ENCODE measurements at regions not wholly inside any gene's neighbourhood (a gene's known extent, or its start where the extent isn't known, plus 50 kb on each side); places are given as distances from the start of the nearest gene placed in this dataset.
"Not testable (repeated sequence)": the region's sequence is repeated elsewhere in the genome, so short reads cannot be mapped to it uniquely, and the experiment has no call there.

- no peak for DNase-seq
Observed at GRCh38 chr9:13939701-13940490, 374.0 kb downstream of the NFIB start.

GRCh38 chr9:13939134-13939533, 374.8 kb downstream of the NFIB start:
- DNase-seq: no peak

- DNase-seq: no peak
Observed at GRCh38 chr9:13934416-13934815, 379.5 kb downstream of the NFIB start.

- no peak for DNase-seq
Observed at GRCh38 chr9:13933268-13933656, 380.7 kb downstream of the NFIB start.

DNA sequence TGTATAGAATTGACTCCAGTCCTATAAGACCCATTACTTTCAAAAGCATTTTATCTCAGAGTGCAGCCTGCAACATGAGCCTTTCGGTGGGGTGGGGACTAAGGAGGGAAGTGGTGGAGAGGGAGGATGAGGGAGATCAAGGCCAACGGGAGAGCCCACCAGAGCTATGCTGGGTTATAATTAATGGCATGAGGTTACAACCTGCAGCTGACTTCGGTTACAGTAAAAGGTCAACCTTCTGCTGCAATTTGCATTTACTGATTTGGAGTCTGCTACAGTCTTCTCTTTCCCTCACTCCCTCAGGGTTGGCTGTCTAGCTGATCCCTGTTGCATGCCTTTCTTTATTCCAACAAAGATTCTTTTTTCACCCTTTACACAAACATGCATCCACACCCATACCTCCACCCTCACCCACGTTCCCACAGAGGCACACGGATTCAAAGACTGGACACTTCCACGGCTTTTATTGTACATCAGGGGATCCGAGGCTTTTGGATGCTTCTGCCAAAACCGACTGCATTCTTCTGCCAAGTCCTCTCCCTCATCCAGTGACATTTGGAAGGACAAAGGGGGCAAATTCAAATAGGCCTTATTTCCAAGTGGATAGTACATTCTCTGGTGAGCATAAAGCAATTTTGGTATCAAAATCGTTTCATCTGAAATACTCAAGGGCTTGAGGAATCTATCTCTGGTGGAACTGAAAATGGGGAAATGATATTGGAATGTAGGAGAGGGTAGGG, 381.2 kb downstream of the NFIB start:
- DNase-seq: no peak

- DNase-seq: no peak
Observed at GRCh38 chr9:13929013-13929412, 384.9 kb downstream of the NFIB start.

DNA sequence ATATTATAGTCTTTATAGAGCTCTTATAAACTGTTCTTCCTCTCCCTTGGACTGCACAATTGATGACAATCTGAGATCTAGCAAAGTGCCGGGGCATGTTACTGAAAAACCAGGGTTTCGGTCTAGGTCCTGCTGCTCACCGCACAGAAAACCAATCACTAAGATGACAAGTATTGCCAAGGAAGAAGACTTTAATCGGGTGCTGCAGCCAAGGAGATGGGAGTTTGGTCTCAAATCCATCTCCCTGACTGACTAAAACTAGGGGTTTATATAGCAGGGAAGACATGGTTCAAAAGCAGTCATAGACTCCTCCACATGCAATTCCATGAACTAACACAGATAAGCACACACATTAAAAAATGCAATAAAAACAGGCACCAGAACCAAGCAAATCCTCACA, 390.6 kb downstream of the NFIB start:
- no peak for DNase-seq

- DNase-seq: no peak
Observed at GRCh38 chr9:13920557-13920956, 393.4 kb downstream of the NFIB start.

- DNase-seq: no peak
Observed at GRCh38 chr9:13919401-13919800, 394.5 kb downstream of the NFIB start.

DNA sequence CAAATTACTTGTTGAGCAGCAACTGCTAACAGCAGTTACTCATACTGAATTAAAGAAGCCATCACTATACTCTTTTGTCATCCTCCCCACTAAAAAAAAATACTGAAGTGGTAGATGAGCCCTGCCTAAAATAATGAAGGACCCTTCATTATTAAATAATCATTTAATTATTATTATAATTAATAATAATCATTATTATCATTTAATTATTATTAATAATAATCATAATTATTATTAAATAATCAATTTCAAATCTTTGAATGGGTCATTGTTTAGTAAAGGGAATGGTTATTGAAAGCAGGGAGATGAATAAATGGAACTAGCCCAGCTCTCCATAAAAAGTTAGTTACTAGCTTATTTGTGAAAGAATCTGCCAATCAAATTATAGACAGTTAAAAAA, 396.4 kb downstream of the NFIB start:
- DNase-seq: no peak

- DNase-seq: no peak
Observed at GRCh38 chr9:13915591-13916301, 398.2 kb downstream of the NFIB start.

GRCh38 chr9:13915131-13915530, 398.8 kb downstream of the NFIB start:
- no peak for DNase-seq

DNA sequence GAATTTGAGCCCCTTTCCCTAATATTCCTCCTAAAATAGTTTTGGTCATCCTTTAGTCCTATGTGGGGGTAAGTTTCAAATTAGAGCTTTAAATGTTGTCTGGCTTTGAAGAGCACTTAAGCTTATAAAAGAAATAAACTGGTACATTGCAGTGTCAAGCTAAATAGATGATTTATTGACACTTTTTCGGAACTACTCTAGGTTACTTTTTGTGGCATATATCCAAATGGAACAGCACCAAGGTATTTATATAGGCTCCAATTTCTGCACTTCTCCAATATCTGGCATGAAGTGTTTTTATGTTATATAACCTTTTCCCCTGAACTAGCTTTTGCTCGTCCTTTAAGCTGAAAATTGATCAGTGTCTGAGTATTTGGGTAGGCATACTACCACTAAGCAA, 402.5 kb downstream of the NFIB start:
- DNase-seq: no peak

- not testable (repeated sequence) for DNase-seq
Observed at GRCh38 chr9:13907842-13908241, 406.1 kb downstream of the NFIB start.

DNA sequence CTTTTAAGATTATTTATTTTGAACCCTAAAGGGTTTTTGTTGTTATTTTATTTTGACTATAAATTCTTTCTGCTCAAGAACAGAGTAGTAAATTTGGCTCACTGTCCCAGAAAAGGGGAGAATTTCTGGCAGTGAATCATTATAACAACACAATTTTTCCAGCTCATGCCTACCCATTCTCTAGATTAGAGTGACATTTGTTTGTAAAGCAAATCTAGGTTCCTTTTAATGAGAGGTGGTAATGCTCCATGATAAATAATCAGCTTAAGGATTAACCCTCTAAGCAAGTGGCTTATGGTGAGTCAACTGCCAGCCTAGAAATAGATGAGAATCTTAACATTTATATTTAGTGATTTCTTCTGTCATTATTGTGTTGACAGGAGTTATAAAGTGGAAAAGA, 409.2 kb downstream of the NFIB start:
- DNase-seq: no peak

DNA sequence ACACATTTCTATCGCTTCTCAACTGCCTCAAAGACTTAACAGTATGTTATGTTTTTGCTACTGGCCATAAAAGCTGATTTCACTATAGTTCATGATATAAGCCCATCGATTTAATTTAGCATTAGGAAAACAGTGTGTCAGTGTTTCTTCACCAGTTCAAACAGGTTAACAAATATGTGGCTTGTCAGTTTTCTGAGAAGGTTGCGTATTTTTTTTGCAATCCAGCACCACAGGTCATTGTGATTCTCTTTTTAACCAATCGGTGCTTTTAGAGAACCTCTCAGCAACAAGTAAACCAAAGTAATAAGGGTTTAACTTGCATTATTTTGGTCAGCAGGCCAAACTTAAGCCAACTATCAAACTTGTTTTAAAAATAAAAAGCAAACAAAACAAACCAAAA, 409.6 kb downstream of the NFIB start:
- DNase-seq: no peak

DNA sequence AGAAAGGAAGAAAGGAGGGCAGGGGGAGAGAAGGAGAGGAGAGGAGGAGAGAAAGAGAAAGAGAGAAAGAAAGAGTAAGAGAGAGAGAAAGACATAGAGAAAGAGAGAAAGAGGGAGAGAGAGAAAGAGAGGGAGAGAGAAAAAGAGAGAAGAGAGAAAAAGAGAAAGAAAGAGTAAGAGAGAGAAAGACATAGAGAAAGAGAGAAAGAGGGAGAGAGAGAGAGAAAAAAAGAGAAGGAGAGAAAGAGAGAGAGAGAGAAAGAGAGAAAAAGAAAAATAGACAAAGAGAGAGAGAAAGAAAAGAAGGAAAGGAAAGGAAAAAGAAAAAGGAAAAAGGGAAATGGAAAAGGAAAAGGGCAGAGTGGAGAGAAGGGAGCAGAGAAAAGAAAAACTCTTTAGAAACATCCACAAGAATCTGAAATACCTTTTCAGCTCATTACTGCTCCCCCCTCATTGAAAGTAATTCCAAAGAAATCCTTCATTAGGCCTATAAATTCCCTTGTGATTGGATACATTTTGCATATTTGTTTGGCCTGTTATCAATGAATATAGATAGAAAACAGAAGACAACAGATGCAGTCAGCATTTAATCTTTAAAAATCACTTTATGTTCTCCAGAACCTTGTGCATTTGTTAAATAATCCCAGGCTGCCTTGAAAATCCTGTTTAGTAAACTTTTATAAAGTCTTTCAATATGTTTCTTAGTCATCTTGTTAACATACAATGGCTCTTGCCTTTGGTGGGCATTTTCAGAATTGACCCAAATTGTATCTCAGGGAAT, 411.5 kb downstream of the NFIB start:
- no peak for DNase-seq

GRCh38 chr9:13901176-13901575, 412.8 kb downstream of the NFIB start:
- DNase-seq: no peak

- DNase-seq: no peak
Observed at GRCh38 chr9:13900449-13900848, 413.5 kb downstream of the NFIB start.

- no peak for DNase-seq
Observed at GRCh38 chr9:13899924-13900323, 414.0 kb downstream of the NFIB start.

DNA sequence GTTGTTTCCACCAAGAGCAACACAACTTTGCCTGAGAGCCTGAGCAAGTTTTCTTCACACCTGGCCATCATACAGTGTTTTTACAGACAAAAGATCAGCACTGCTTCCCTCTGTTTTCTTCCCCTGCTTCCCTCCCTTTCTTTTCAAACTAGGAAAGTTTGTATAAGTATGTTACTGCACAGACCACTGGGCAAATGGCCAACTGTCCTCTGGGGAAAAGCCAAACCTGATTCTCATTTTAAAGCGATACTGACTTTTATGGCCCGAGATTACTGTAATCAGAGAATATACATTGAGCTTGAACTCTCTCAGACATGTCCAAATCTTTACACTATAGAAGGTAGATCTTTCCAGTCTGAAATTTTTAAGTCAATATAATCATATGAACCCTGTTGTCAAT, 415.0 kb downstream of the NFIB start:
- DNase-seq: no peak

DNA sequence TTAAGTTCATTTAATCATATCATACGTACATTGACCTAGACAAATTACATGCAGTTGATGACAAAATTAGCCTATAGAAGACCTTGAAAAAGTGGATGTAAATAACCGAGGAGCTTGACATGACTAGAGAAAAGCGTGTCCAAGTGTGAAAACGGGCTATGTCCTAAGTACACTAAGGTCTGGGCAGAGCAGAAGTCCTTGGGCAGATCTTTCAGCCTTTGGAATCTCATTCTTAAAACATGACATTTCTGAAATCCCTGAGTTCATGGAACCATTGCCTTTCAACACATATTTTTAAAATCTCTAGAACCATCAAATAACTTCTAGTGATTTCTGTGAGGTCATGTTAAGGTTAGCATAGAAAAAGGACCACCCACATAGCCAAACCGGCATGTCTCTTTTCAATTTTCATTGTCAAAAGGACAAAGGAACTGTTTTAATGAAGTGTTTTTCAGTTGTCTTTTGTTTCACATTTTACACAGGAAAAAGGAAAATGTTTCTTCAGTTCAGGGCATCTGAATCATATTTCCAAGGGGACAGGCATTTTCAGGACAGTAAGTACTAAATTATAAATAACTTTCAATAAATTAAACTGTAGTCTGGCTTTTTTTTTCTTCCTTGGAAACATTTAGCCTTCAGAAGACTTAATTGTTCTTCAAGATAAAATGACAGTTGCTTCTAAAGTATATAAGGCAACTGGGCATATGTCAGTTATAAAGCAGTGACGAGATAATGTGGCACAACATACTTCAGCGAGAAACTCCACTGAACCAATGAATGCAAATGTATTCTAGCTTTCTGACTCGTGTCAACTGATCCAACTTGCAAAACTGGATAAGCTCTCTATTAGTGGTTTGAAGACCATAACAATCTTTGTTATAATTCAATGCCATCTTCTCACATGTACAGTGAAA, 416.8 kb downstream of the NFIB start:
- no peak for DNase-seq

Data from inflammatory macrophage treated with lipopolysaccharide for 4 hours (primary cell).